BE2C (cell line): ENCODE measurements at regions not wholly inside any gene's neighbourhood (a gene's known extent, or its start where the extent isn't known, plus 50 kb on each side); places are given as distances from the start of the nearest gene placed in this dataset.

Experiments used
- DNase-seq: peaks from one replicate; pipeline ENCODE4 v3.0.0-alpha.2; 2020
- H3K27me3 ChIP-seq: fragments of 250-450 bp; sonication (Bioruptor Pico); 2 replicates; pipeline ENCODE4 v1.5.1; 2020; ENCODE audit warnings: mild to moderate bottlenecking
- H3K36me3 ChIP-seq: fragments of 250-450 bp; sonication (Bioruptor Pico); 2 replicates; pipeline ENCODE4 v1.5.1; 2020; ENCODE audit warnings: mild to moderate bottlenecking
- H3K4me1 ChIP-seq: fragments of 250-450 bp; sonication (Bioruptor Pico); 2 replicates; pipeline ENCODE4 v1.5.1; 2020
- H3K4me3 ChIP-seq: 2 replicates; pipeline ENCODE4 v1.5.1; 2011; ENCODE audit warnings: low read depth, low read length
- H3K9me3 ChIP-seq: fragments of 250-450 bp; sonication (Bioruptor Pico); 2 replicates; pipeline ENCODE4 v1.5.1; 2020
- TF ChIP-seq, protein P1 (sequence below): IDR thresholded peaks from 2 replicates; pipeline ENCODE4 v1.5.1; 2012; ENCODE audit warnings: mild to moderate bottlenecking, low read depth, low read length

GRCh38 chr14:83816761-83817160, 1713.2 kb upstream of the FLRT2 start:
- Histone ChIP-seq H3K36me3 (no peaks in the 10 kb centered on the region), H3K4me1 (no peaks in the 10 kb centered on the region), H3K9me3 (no peaks in the 10 kb centered on the region), H3K27me3 (no peaks in the 10 kb centered on the region), H3K4me3 (no peak overlapping the region)
- no peak for DNase-seq
- TF ChIP-seq, protein P1, sequence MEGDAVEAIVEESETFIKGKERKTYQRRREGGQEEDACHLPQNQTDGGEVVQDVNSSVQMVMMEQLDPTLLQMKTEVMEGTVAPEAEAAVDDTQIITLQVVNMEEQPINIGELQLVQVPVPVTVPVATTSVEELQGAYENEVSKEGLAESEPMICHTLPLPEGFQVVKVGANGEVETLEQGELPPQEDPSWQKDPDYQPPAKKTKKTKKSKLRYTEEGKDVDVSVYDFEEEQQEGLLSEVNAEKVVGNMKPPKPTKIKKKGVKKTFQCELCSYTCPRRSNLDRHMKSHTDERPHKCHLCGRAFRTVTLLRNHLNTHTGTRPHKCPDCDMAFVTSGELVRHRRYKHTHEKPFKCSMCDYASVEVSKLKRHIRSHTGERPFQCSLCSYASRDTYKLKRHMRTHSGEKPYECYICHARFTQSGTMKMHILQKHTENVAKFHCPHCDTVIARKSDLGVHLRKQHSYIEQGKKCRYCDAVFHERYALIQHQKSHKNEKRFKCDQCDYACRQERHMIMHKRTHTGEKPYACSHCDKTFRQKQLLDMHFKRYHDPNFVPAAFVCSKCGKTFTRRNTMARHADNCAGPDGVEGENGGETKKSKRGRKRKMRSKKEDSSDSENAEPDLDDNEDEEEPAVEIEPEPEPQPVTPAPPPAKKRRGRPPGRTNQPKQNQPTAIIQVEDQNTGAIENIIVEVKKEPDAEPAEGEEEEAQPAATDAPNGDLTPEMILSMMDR, result no peak

GRCh38 chr14:83825843-83826242, 1704.1 kb upstream of the FLRT2 start:
- H3K36me3 ChIP-seq, result no peaks in the 10 kb centered on the region
- no peaks in the 10 kb centered on the region for H3K9me3 ChIP-seq
- DNase-seq, result no peak
- TF ChIP-seq, protein P1, result no peak
- no peaks in the 10 kb centered on the region for H3K4me1 ChIP-seq
- H3K4me3 ChIP-seq, result no peak overlapping the region
- no peaks in the 10 kb centered on the region for H3K27me3 ChIP-seq

DNA sequence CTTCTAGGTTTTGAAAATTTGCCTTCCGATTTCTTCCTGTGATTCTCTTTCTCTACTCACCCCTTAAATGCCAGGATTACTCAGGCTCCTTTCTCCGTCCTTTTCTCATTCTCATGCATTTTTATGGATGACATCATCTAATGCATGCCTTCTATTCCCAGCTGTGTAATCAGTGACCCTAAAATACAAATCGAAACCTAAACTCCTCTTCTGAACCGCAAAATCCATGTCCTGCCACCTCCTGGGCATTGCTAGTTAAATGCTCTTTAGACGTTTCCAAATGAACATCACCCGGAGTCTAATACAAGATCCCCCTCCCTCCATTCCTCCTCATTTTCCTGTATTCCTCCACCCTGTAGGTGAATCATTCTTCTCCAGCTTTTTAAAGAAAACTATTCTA, 1703.1 kb upstream of the FLRT2 start:
- TF ChIP-seq, protein P1, result no peak
- H3K4me3 ChIP-seq, result no peak overlapping the region
- H3K27me3 ChIP-seq, result no peaks in the 10 kb centered on the region
- H3K9me3 ChIP-seq, result no peaks in the 10 kb centered on the region
- no peaks in the 10 kb centered on the region for H3K4me1 ChIP-seq
- no peaks in the 10 kb centered on the region for H3K36me3 ChIP-seq
- DNase-seq, result no peak

DNA sequence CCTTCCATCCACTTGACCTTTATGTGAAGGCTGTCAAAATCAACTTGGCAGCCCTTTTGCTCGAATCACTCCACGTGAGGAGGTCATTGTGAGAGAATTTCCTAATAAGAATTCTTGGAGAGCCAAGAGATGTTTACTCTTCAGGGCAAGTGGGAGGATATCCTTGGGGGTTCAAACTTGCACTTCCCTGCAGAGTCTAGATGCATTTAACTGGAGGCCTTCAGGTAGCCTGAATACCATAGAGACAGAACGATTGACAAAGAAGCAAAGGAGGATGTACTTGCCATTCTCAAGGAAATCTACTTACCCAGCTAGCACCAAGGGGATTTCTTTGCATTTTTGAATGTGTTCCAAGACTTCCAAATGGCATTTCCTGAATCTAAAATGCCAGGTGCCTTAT, 1702.6 kb upstream of the FLRT2 start:
- Histone ChIP-seq H3K36me3 (no peaks in the 10 kb centered on the region), H3K9me3 (no peaks in the 10 kb centered on the region), H3K27me3 (no peaks in the 10 kb centered on the region), H3K4me3 (no peak overlapping the region), H3K4me1 (no peaks in the 10 kb centered on the region)
- no peak for DNase-seq
- TF ChIP-seq, protein P1, result no peak

- H3K9me3 ChIP-seq, result no peaks in the 10 kb centered on the region
- no peaks in the 10 kb centered on the region for H3K27me3 ChIP-seq
- no peak for DNase-seq
- H3K4me1 ChIP-seq, result no peaks in the 10 kb centered on the region
- no peak overlapping the region for H3K4me3 ChIP-seq
- H3K36me3 ChIP-seq, result no peaks in the 10 kb centered on the region
- TF ChIP-seq, protein P1, result no peak
Observed at GRCh38 chr14:83828406-83828805, 1701.5 kb upstream of the FLRT2 start.

DNA sequence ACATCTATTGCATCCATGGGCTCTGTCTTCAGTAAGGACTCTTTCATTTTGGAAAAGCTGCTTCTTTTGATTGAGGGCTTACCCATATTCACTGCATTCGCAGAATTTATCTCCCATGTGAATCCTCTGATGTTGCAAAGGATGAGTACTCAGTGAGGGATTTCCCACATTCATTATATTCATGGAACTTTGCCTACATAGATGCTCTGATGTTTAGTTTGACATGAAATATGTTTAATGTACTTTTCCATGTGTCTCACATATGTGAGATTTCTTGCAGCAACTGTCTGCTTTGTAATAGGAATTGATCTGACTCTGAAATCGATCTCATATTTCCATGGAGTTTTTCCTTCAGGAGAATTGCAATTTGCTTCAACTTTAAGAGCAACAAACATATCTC, 1699.6 kb upstream of the FLRT2 start:
- Histone ChIP-seq H3K36me3 (no peaks in the 10 kb centered on the region), H3K4me1 (no peaks in the 10 kb centered on the region), H3K9me3 (no peaks in the 10 kb centered on the region), H3K4me3 (no peak overlapping the region), H3K27me3 (no peaks in the 10 kb centered on the region)
- DNase-seq, result no peak
- TF ChIP-seq, protein P1, result no peak
